GM12875 (cell line): ENCODE measurements at regions not wholly inside any gene's neighbourhood (a gene's known extent, or its start where the extent isn't known, plus 50 kb on each side); places are given as distances from the start of the nearest gene placed in this dataset.
"Not testable (repeated sequence)": the region's sequence is repeated elsewhere in the genome, so short reads cannot be mapped to it uniquely, and the experiment has no call there.

Experiments
- H3K4me3 ChIP-seq: one replicate; pipeline ENCODE4 v1.5.1; 2011; ENCODE audit warnings: low read depth, low read length, control low read depth
- CTCF ChIP-seq: IDR thresholded peaks from 2 replicates; pipeline ENCODE4 v1.5.1; 2011; ENCODE audit warnings: low read depth, mild to moderate bottlenecking, control low read depth, inconsistent platforms, low read length, moderate library complexity, borderline replicate concordance; ENCODE audit not compliant: insufficient read depth

GRCh38 chr2:12463189-12463588 is 253.5 kb upstream of the TRIB2 start:
- TF ChIP-seq CTCF = no peak
- H3K4me3 ChIP-seq = no peak overlapping the region

GRCh38 chr2:12465631-12466135 is 251.1 kb upstream of the TRIB2 start:
- no peak overlapping the region for H3K4me3 ChIP-seq
- TF ChIP-seq CTCF = no peak

- H3K4me3 ChIP-seq = no peak overlapping the region
- TF ChIP-seq CTCF = no peak
Measured at GRCh38 chr2:12467303-12467702, 249.4 kb upstream of the TRIB2 start.

- no peak for TF ChIP-seq CTCF
- H3K4me3 ChIP-seq = no peak overlapping the region
Measured at GRCh38 chr2:12469141-12469561, 247.6 kb upstream of the TRIB2 start.

- not testable (repeated sequence) for H3K4me3 ChIP-seq
Measured at GRCh38 chr2:12472265-12472664, 244.5 kb upstream of the TRIB2 start.

- TF ChIP-seq CTCF = no peak
- no peak overlapping the region for H3K4me3 ChIP-seq
Measured at GRCh38 chr2:12478151-12479064, 238.3 kb upstream of the TRIB2 start.

GRCh38 chr2:12479065-12479601 is 237.6 kb upstream of the TRIB2 start:
- TF ChIP-seq CTCF = no peak
- no peak overlapping the region for H3K4me3 ChIP-seq
